IMR-90 (cell line): ENCODE measurements at regions not wholly inside any gene's neighbourhood (a gene's known extent, or its start where the extent isn't known, plus 50 kb on each side); places are given as distances from the start of the nearest gene placed in this dataset.

ENCODE experiments used
- ATAC-seq: fragments of 200-7000 bp; cut with Tn5 transposase; 2 replicates; pipeline ENCODE4 v1.9.1; 2020; ENCODE audit warnings: low read depth, mild to moderate bottlenecking, moderate library complexity
- BruUV-seq: library from RNA; stranded (reverse); fragments of 400-500 nt; replicated peaks from 2 replicates; lab custom pipeline; 2021; lab: Mats Ljungman, UMichigan
- CTCF ChIA-PET: fragments of 300-600 bp; formaldehyde crosslinking; extraction: SDS; loops from one replicate; lab custom pipeline; 2021; ENCODE audit warnings: antibody characterized with exemption; lab: Yijun Ruan, JAX
- POLR2A ChIA-PET: fragments of 300-600 bp; sonication (Branson Sonifier 250); formaldehyde crosslinking; loops from one replicate; lab custom pipeline; 2022; ENCODE audit warnings: antibody characterized with exemption; ENCODE audit not compliant: unreplicated experiment; lab: Charles Lee
- DNase-seq: peaks from one replicate; pipeline ENCODE4 v3.0.0; 2013
- H2AFZ ChIP-seq: replicated peaks from 2 replicates; pipeline ENCODE3; 2013; ENCODE audit warnings: low read length, mild to moderate bottlenecking; ENCODE audit not compliant: poor library complexity
- H2AK5ac ChIP-seq: 2 replicates; pipeline ENCODE4 v1.6.1; 2013; ENCODE audit warnings: low read depth, low read length, inconsistent platforms
- H2AK9ac ChIP-seq: replicated peaks from 2 replicates; pipeline ENCODE3; 2013; ENCODE audit warnings: mild to moderate bottlenecking, low read depth, low read length, moderate library complexity; ENCODE audit not compliant: poor library complexity
- H2BK120ac ChIP-seq: 2 replicates; pipeline ENCODE4 v1.6.1; 2013; ENCODE audit warnings: low read depth, low read length, inconsistent platforms
- H2BK15ac ChIP-seq: 3 replicates; pipeline ENCODE4 v1.6.1; 2013; ENCODE audit warnings: low read depth, low read length, inconsistent platforms
- H2BK20ac ChIP-seq: 2 replicates; pipeline ENCODE4 v1.6.1; 2013; ENCODE audit warnings: low read depth, mild to moderate bottlenecking, inconsistent platforms, low read length, moderate library complexity
- H2BK5ac ChIP-seq: 2 replicates; pipeline ENCODE4 v1.6.1; 2013; ENCODE audit warnings: mild to moderate bottlenecking, low read depth, low read length, inconsistent platforms; ENCODE audit not compliant: poor library complexity, severe bottlenecking
- H3K14ac ChIP-seq: replicated peaks from 2 replicates; pipeline ENCODE4 v1.6.1; 2013; ENCODE audit warnings: low read depth, low read length, inconsistent platforms
- H3K18ac ChIP-seq: 2 replicates; pipeline ENCODE4 v1.6.1; 2013; ENCODE audit warnings: low read depth, low read length, control low read depth
- H3K23ac ChIP-seq: 2 replicates; pipeline ENCODE4 v1.6.1; 2013; ENCODE audit warnings: low read depth, low read length, inconsistent platforms
- H3K27ac ChIP-seq: 2 replicates; pipeline ENCODE4 v1.5.1; 2013; ENCODE audit warnings: mild to moderate bottlenecking, control low read depth, low read length; ENCODE audit not compliant: insufficient read depth
- H3K27me3 ChIP-seq: 2 replicates; pipeline ENCODE4 v1.6.1; 2013; ENCODE audit warnings: low read length; ENCODE audit not compliant: control insufficient read depth, insufficient read depth
- H3K36me3 ChIP-seq: 2 replicates; pipeline ENCODE4 v1.6.1; 2013; ENCODE audit warnings: low read length, mixed read lengths; ENCODE audit not compliant: control insufficient read depth, insufficient read depth
- H3K4ac ChIP-seq: 2 replicates; pipeline ENCODE4 v1.6.1; 2013; ENCODE audit warnings: low read depth, low read length, inconsistent platforms
- H3K4me1 ChIP-seq: 2 replicates; pipeline ENCODE4 v1.6.1; 2013; ENCODE audit warnings: low read length, mixed read lengths; ENCODE audit not compliant: control insufficient read depth, insufficient read depth
- H3K4me2 ChIP-seq: 2 replicates; pipeline ENCODE4 v1.6.1; 2013; ENCODE audit warnings: low read depth, mild to moderate bottlenecking, control low read depth, low read length, moderate library complexity
- H3K4me3 ChIP-seq: 2 replicates; pipeline ENCODE4 v1.5.1; 2013; ENCODE audit warnings: low read depth, mild to moderate bottlenecking, control low read depth, low read length, moderate library complexity; ENCODE audit not compliant: insufficient read depth
- H3K56ac ChIP-seq: 2 replicates; pipeline ENCODE4 v1.6.1; 2013; ENCODE audit warnings: low read length, inconsistent platforms; ENCODE audit not compliant: insufficient read depth; ENCODE audit errors: extremely low read depth
- H3K79me1 ChIP-seq, 2 experiments: 2 replicates each; pipeline ENCODE4 v1.6.1; 2013; ENCODE audit warnings: low read length in 2 of 2, inconsistent platforms in 1 of 2, low read depth in 1 of 2
- H3K9ac ChIP-seq: 2 replicates; pipeline ENCODE4 v1.6.1; 2013; ENCODE audit warnings: low read depth, low read length, control low read depth
- H3K9me1 ChIP-seq: 2 replicates; pipeline ENCODE4 v1.6.1; 2013; ENCODE audit warnings: low read length, inconsistent platforms; ENCODE audit not compliant: insufficient read depth
- H3K9me3 ChIP-seq: 2 replicates; pipeline ENCODE4 v1.6.1; 2013; ENCODE audit warnings: low read length; ENCODE audit not compliant: control insufficient read depth, insufficient read depth
- H4K20me1 ChIP-seq: 2 replicates; pipeline ENCODE4 v1.6.1; 2013; ENCODE audit warnings: low read length, inconsistent platforms; ENCODE audit not compliant: insufficient read depth
- H4K5ac ChIP-seq: 2 replicates; pipeline ENCODE4 v1.6.1; 2013; ENCODE audit warnings: mild to moderate bottlenecking, low read depth, low read length, control low read depth
- H4K8ac ChIP-seq, 2 experiments: 2 replicates each; pipeline ENCODE4 v1.6.1; 2013; ENCODE audit warnings: low read depth in 2 of 2, low read length in 2 of 2, control low read depth in 1 of 2, inconsistent platforms in 1 of 2
- H4K91ac ChIP-seq: 2 replicates; pipeline ENCODE4 v1.6.1; 2013; ENCODE audit warnings: low read depth, low read length, inconsistent platforms; ENCODE audit not compliant: insufficient read depth
- POLR2A ChIP-seq: IDR thresholded peaks from 2 replicates; pipeline ENCODE4 v1.6.1; 2012; ENCODE audit warnings: mild to moderate bottlenecking, low read depth, low read length
- RAD21 ChIP-seq: IDR thresholded peaks from 2 replicates; pipeline ENCODE4 v1.6.1; 2012; ENCODE audit warnings: low read length, improper control_type of control experiment
- RCOR1 ChIP-seq: IDR thresholded peaks from 2 replicates; pipeline ENCODE4 v1.6.1; 2012; ENCODE audit warnings: mild to moderate bottlenecking, low read length, improper control_type of control experiment; ENCODE audit not compliant: insufficient replicate concordance
- WGBS, 2 experiments: methylation state at CpG; one replicate each; pipeline versions ENCODE4 v1.1.5 to v1.1.7; 2013; ENCODE audit warnings: missing lambda C conversion rate in 2 of 2; ENCODE audit not compliant: insufficient read length in 1 of 2; ENCODE audit errors: extremely low coverage in 2 of 2; 5-methylcytosine and 5-hydroxymethylcytosine counted together
- dilution Hi-C: fragments of 300-500 bp; cut with HindIII; formaldehyde crosslinking; loops from one replicate; pipeline ENCODE4 v1.14.3; 2018; ENCODE audit warnings: low sequenced_read_pairs; ENCODE audit not compliant: unreplicated experiment
- in situ Hi-C: fragments of 300-500 bp; cut with MboI; formaldehyde crosslinking; loops from 3 replicates; pipeline ENCODE4 v1.14.3; 2019; ENCODE audit warnings: low sequenced_read_pairs, inconsistent platforms, mixed read lengths
- intact Hi-C: fragments of 100-400 bp; cut with micrococcal nuclease; formaldehyde crosslinking; loops from 2 replicates; pipeline ENCODE4 v1.10.0; 2022

- H2BK5ac ChIP-seq, result no peak overlapping the region
- no peak overlapping the region for H2AK9ac ChIP-seq
- no peak overlapping the region for H2AK5ac ChIP-seq
- H3K18ac ChIP-seq, result no peak overlapping the region; the same call in 1 of the 2 replicates
- H3K4me3 ChIP-seq, result no peak overlapping the region
- H4K8ac ChIP-seq, result no peak overlapping the region
- dilution Hi-C loops (no loop called here), intact Hi-C loops (no loop called here), in situ Hi-C loops (no loop called here)
- DNase-seq (no peak), ATAC-seq (no peak)
- ChIA-PET POLR2A (no interaction called here), CTCF (interaction anchor here (0.5 kb wide), 1 partner anchor 66 kb away, joined by 6 read pairs; no protein-coding TSS in a partner anchor)
- H3K27ac ChIP-seq, result no peak overlapping the region
- no peak overlapping the region for H3K9ac ChIP-seq
- 0 out of 2 replicates have a peak overlapping the region, but pooled peaks have one; percentile 42 for H2BK120ac ChIP-seq
- no peak overlapping the region for H3K4me2 ChIP-seq
- no peak overlapping the region for H4K5ac ChIP-seq
- no peak overlapping the region for H2AFZ ChIP-seq
- H3K4me1 ChIP-seq, result peaks cover 15% of the 10 kb centered on the region
- no peaks in the 10 kb centered on the region for H3K9me3 ChIP-seq
- H2BK15ac ChIP-seq, result no peak overlapping the region; the same call in 2 of the 3 replicates
- no peaks in the 10 kb centered on the region for H3K79me1 ChIP-seq
- no peak for TF ChIP-seq RCOR1
- no peak for TF ChIP-seq RAD21
- no peak for TF ChIP-seq POLR2A
- no peaks in the 10 kb centered on the region for H3K36me3 ChIP-seq
- H4K20me1 ChIP-seq, result no peaks in the 10 kb centered on the region
- peaks cover 16% of the 10 kb centered on the region for H3K9me1 ChIP-seq
- WGBS, 2 experiments, result no CpG with 5 or more reads among the region's 3 CpGs
- H2BK20ac ChIP-seq, result no peak overlapping the region; the same call in 1 of the 2 replicates
- BruUV-seq, result no TSS peak
- H3K27me3 ChIP-seq, result no peaks in the 10 kb centered on the region
- H3K4ac ChIP-seq, result no peak overlapping the region
- H3K23ac ChIP-seq, result no peak overlapping the region
- no peak overlapping the region for H3K56ac ChIP-seq
- H3K14ac ChIP-seq, result no peak overlapping the region
- H4K91ac ChIP-seq, result no peak overlapping the region
Measured at GRCh38 chr3:73723596-73723995, 98.9 kb upstream of the PDZRN3 start.
